HG03064 (cell line): ENCODE measurements at regions not wholly inside any gene's neighbourhood (a gene's known extent, or its start where the extent isn't known, plus 50 kb on each side); places are given as distances from the start of the nearest gene placed in this dataset.

ENCODE experiments used
- ATAC-seq: cut with Tn5 transposase; IDR thresholded peaks from one replicate; pipeline ENCODE4 v1.9.1; 2021; ENCODE audit warnings: low read depth; ENCODE audit not compliant: unreplicated experiment

DNA sequence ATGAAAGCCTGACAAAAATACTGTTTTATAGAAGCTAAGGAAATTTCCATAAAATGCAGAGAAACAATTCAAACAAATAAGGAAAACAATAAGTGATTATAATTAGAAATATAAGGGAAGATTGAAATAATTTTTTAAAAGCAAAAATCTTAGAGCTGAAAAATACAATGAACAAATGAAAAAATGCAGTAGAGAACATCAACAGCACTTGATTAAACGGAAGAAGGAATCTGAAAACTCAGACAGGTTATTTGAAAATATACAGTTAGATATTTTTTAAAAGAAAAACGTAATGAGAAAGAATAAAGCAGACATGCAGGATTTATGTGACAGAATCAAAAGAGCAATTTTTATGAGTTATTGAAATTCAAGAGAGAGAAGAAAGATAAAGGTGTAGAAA lies 279.1 kb upstream of the MAGI2 start:
- ATAC-seq = no peak

DNA sequence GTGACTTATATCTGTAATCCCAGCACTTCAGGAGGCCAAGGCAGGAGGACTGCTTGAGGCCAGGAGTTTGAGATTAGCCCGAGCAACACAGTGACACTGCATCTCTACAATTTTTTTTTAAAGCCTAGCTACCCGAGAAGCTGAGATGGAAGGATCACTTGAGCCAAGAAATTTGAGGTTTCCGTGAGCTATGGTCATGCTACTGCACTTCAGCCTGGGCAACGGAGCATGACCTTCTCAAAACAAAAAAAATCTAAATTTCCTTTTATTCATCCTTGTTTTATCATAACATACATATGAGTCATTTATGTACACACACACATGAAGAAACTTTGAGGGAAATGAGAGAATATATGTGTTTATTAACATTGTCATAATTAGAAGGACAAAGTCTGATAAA lies 277.5 kb upstream of the MAGI2 start:
- ATAC-seq = no peak

- ATAC-seq = no peak
Measured at GRCh38 chr7:79723833-79724618, 270.6 kb upstream of the MAGI2 start.

- ATAC-seq = no peak
Measured at GRCh38 chr7:79722217-79722616, 268.8 kb upstream of the MAGI2 start.

DNA sequence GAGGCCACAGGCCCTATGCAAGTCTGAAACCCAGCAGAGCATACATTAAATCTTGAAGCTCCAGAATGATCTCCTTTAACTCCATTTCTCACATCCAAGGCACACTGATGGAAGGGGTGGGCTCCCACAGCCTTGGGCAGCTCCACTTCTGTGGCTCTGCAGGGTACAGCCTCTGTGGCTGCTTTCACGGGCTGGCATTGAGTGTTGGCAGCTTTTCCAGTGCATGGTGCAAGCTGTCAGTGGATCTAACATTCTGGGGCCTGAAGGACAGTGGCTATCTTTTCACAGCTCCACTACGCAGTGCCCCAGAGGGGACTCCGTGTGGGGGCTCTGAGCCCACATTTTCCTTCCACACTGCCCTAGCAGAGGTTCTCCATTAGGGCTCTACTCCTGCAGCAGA lies 265.7 kb upstream of the MAGI2 start:
- ATAC-seq = no peak

- ATAC-seq = no peak
Measured at GRCh38 chr7:79716329-79716728, 262.9 kb upstream of the MAGI2 start.

GRCh38 chr7:79714081-79714480 lies 260.6 kb upstream of the MAGI2 start:
- no peak for ATAC-seq

- no peak for ATAC-seq
Measured at GRCh38 chr7:79713276-79713675, 259.8 kb upstream of the MAGI2 start.

DNA sequence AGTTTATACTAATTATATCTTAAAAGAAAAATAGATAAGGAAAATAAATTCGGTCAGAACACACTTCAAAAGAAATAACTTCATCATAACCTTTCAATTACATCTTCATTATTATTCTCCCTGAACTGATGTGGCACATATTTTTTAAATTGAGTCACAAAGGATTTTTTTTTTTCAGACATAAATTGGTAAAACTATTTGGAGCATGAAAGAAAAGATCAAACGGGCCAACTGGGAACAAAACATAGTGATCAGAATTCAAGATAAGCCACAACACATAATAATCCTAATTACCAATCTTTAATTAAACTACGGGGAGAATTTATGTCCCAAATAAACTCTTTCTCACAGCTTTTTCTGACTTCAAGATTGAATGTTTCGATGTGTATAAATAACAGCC lies 258.2 kb upstream of the MAGI2 start:
- no peak for ATAC-seq

GRCh38 chr7:79709574-79710409 lies 256.3 kb upstream of the MAGI2 start:
- ATAC-seq = no peak

GRCh38 chr7:79702116-79702515 lies 248.6 kb upstream of the MAGI2 start:
- ATAC-seq = no peak

DNA sequence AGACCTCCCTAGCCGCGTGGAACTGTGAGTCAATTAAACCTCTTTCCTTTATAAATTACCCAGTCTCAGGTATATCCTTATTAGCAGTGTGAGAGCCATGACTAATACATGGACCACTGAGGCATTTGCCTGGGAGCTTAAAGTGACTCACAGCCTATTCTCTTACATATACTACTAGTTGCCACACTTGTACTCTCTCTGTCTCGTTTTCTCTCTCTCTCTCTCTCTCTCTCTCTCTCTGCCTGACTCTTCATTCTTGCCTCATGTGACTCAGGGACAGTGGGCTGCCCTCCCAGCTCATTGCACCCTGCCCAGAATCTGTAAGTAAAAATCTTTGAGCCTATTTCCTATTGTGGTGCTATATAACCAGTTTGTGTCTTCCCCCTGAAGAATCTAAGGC lies 238.5 kb upstream of the MAGI2 start:
- ATAC-seq = no peak

DNA sequence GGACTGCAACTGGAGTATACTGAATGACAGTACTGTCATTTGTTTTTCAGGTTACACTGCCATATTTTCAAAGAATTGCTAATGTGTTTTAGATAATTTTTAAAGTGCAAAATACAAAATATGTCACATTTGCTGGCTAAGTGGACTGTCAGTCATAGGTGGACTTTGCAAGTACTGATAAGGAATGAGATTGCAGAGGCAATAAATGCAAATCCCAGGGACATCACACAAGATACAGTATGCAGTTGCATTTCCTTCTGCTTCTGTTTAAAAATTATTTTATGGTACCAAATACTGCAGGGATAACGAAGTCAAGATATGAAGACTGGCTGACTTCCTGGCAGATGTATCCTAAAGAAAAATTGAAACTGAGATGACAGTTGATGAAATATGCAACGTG lies 237.6 kb upstream of the MAGI2 start:
- ATAC-seq = no peak

GRCh38 chr7:79684384-79684783 lies 230.9 kb upstream of the MAGI2 start:
- no peak for ATAC-seq

- ATAC-seq = no peak
Measured at GRCh38 chr7:79683916-79684315, 230.4 kb upstream of the MAGI2 start.

GRCh38 chr7:79683185-79683890 lies 229.9 kb upstream of the MAGI2 start:
- ATAC-seq = no peak

DNA sequence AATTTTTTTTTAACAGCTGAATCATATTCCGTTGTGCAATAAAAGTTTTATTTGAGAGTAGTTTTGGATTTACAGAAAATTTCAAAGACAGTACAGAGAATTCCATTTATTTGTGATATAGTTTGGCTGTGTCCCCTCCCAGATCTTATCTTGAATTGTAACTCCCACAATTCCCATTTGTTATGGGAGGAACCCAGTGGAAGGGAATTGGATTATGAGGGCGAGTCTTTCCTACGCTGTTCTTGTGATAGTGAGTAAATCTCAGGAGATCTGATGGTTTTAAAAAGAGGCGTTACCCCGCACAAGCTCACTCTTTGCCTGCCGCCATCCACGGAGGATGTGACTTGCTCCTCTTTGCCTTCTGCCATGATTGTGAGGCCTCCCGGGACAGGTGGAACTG lies 228.0 kb upstream of the MAGI2 start:
- no peak for ATAC-seq

- ATAC-seq = no peak
Measured at GRCh38 chr7:79673969-79674368, 220.5 kb upstream of the MAGI2 start.

- no peak for ATAC-seq
Measured at GRCh38 chr7:79673421-79673820, 220.0 kb upstream of the MAGI2 start.

DNA sequence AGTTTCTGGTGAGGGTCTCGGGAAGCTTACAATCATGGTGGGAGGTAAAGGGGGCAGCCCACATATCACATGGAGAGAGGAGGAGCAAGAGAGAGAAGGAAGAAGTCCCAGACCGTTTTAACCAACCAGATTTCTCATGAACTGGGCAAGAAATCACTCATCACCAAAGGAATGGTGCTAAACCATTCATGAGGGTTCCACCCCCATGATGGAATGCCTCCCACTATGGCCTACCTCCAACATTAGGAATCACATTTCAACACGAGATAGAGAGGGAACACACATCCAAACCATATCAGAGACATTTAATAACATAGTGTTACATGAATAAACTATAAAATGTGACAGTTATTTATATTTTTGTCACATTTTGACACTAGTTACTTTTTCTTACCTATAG lies 214.8 kb upstream of the MAGI2 start:
- ATAC-seq = no peak

DNA sequence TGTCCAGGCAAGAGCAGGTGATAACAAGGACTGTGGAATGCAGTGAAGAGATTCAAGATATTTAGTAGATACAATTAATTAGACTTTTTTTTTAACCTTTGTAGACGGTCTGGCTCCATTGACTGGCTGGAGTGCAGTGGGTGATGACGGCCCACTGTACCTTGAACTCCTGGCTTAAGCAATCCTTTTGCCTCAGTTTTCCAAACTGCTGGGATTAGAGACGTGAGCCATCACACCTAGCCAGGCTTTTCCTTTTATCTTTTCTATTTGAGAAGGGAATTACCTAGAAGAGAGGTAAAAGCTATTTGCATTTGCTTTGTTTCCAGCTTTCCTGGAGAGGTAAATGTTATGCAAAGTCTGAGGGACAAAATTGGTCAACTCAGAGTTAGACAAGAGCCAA lies 213.0 kb upstream of the MAGI2 start:
- ATAC-seq = no peak
